GM18520 (cell line): ENCODE measurements at regions not wholly inside any gene's neighbourhood (a gene's known extent, or its start where the extent isn't known, plus 50 kb on each side); places are given as distances from the start of the nearest gene placed in this dataset.
"Not testable (repeated sequence)": the region's sequence is repeated elsewhere in the genome, so short reads cannot be mapped to it uniquely, and the experiment has no call there.

ENCODE experiments used
- ATAC-seq: cut with Tn5 transposase; IDR thresholded peaks from one replicate; pipeline ENCODE4 v1.9.1; 2021; ENCODE audit not compliant: unreplicated experiment

- no peak for ATAC-seq
These were observed 323.8 kb downstream of the QKI start for GRCh38 chr6:163738304-163738703.

GRCh38 chr6:163735076-163735475 lies 320.6 kb downstream of the QKI start:
- ATAC-seq = no peak

GRCh38 chr6:163733061-163733460 lies 318.5 kb downstream of the QKI start:
- ATAC-seq = no peak

GRCh38 chr6:163732479-163732878 lies 318.0 kb downstream of the QKI start:
- no peak for ATAC-seq

- not testable (repeated sequence) for ATAC-seq
These were observed 317.5 kb downstream of the QKI start for GRCh38 chr6:163732014-163732351.

- ATAC-seq = no peak
These were observed 316.9 kb downstream of the QKI start for GRCh38 chr6:163731215-163732013.

- no peak for ATAC-seq
These were observed 316.0 kb downstream of the QKI start for GRCh38 chr6:163730246-163731210.

- no peak for ATAC-seq
These were observed 314.8 kb downstream of the QKI start for GRCh38 chr6:163729127-163729872.

GRCh38 chr6:163728442-163729126 lies 314.1 kb downstream of the QKI start:
- ATAC-seq = no peak

GRCh38 chr6:163726037-163726695 lies 311.6 kb downstream of the QKI start:
- ATAC-seq = no peak

GRCh38 chr6:163725008-163725941 lies 310.8 kb downstream of the QKI start:
- ATAC-seq = no peak

- no peak for ATAC-seq
These were observed 309.7 kb downstream of the QKI start for GRCh38 chr6:163724196-163724595.

GRCh38 chr6:163723759-163724158 lies 309.2 kb downstream of the QKI start:
- no peak for ATAC-seq

- no peak for ATAC-seq
These were observed 307.6 kb downstream of the QKI start for GRCh38 chr6:163721922-163722692.

GRCh38 chr6:163721435-163721834 lies 306.9 kb downstream of the QKI start:
- ATAC-seq = no peak

- no peak for ATAC-seq
These were observed 306.1 kb downstream of the QKI start for GRCh38 chr6:163720460-163721235.

- ATAC-seq = no peak
These were observed 305.5 kb downstream of the QKI start for GRCh38 chr6:163720005-163720404.
